Fibroblast of skin of right biceps (primary cell): ENCODE measurements at regions not wholly inside any gene's neighbourhood (a gene's known extent, or its start where the extent isn't known, plus 50 kb on each side); places are given as distances from the start of the nearest gene placed in this dataset.
A peak's percentile ranks its signal among the peaks of the same experiment; 100 is the strongest.
"Not testable (repeated sequence)": the region's sequence is repeated elsewhere in the genome, so short reads cannot be mapped to it uniquely, and the experiment has no call there.

Experiments
- DNase-seq: peaks from one replicate; pipeline ENCODE4 v3.0.0-alpha.2; 2013

DNA sequence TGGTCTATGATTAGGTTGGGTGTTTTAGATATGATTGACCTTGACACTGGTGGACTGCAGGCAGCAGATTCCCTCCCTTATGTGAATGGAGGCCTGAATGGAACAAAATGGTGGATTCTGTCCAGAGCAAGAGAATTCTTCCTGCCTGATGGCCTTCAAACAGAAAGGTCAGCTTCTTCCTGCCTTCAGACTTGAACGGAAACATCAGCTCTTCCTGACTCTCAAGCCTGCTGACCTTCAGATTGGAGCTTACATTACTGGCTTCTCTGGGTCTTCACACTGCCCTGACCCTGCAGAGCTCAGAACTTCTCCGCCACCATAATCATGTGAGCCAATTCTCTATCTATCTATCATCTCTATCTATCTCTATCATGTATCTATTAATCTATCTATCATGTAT is 111.6 kb downstream of the RAMP3 start:
- DNase-seq = no peak

- no peak for DNase-seq
These were observed 121.3 kb downstream of the RAMP3 start for GRCh38 chr7:45278763-45279398.

GRCh38 chr7:45289611-45290010 is 132.0 kb downstream of the RAMP3 start:
- DNase-seq = not testable (repeated sequence)

GRCh38 chr7:45290880-45291279 is 133.3 kb downstream of the RAMP3 start:
- no peak for DNase-seq

DNA sequence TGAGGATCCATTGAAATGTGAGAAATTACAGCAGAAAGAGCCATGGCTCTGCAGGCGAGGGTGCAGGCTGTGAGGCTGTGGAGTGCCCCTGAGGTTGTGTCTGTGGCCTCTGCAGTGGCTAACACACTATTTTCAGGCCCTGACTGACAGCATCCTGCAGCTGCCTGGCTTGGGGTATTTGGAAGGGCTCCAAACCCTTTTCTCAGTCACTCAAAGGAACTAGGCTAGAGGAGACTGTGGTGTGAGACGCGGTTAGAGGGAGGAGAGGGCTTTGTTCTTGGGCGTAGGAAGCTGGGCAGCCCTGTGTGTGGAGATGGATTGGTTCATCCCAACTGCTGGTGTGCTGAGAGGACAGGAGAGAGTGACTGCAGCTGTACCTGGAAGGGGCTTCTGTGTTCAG is 134.9 kb downstream of the RAMP3 start:
- DNase-seq = no peak

GRCh38 chr7:45293295-45293942 is 135.8 kb downstream of the RAMP3 start:
- DNase-seq = no peak

DNA sequence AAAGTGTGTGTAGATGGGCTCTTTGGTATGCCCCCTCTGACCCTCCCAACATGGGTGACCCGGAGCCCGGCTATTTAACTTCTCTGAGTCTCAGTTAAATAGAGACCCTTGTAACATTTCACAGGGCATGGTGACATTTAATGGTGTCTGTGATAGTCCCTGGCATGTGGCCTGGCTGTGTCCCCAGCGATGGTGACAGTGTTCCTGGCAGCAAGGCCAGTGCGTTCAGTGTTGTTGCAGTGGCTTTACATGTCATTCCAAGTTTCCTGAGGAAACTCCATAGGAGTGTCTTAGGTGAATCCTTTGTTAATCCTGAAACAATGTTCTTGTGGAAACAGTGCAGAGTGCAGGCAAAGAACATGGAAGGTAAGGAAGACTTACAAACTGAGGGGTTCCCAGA is 137.0 kb downstream of the RAMP3 start:
- DNase-seq = no peak

- DNase-seq = no peak
These were observed 137.6 kb downstream of the RAMP3 start for GRCh38 chr7:45295222-45295621.

DNA sequence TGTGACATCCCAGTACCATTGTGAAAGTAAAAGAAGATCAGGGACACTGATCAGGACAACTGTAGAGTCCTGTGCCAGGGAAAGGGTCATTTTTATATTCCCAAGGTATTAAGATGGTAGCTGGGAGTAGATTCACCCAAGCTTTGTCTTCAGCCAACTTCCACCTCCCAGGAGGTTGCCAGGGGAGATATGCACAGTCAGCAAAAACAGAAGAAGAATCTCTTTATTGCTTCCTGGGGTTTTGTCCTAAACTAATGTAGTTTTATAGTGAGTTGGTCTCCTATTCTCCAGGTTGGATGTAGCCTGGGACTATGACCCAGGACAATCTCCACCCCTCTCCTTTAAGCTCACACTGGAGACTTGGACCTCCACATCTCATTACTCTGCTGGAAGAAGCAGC is 139.2 kb downstream of the RAMP3 start:
- no peak for DNase-seq

GRCh38 chr7:45306752-45307305 is 149.2 kb downstream of the RAMP3 start:
- DNase-seq = no peak

DNA sequence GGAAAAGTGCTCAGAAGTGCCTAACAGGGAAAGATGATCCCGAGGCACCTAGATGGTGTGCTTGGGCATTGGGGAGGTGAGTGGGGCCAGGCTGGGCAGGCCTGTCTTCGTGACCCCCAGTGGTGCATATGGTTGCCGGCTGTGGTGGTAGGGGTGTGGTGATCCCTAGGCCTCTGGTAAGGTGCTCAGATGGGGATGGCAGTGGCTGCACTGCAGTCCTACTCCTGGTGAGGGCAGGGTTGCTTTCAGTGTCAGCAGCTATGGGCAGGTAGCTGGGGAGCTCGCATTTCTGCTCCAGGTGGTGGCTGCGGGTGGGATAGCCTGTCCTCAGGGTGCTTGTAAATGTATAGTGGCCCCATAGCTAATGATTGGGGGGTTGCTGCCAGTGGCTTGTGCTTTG is 154.0 kb downstream of the RAMP3 start:
- DNase-seq = no peak

DNA sequence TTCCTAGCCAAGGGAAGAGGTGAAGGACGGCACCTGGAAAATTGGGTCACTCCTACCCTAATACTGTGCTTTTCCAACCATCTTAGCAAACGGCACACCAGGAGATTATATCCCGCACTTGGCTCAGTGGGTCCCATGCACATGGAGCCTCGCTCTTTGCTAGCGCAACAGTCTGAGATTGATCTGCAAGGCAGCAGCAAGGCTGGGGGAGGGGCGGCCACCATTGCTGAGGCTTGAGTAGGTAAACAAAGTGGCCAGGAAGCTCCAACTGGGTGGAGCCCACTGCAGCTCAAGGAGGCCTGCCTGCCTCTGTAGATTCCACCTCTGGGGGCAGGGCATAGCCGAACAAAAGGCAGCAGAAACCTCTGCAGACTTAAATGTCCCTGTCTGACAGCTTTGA is 157.9 kb downstream of the RAMP3 start:
- not testable (repeated sequence) for DNase-seq

DNA sequence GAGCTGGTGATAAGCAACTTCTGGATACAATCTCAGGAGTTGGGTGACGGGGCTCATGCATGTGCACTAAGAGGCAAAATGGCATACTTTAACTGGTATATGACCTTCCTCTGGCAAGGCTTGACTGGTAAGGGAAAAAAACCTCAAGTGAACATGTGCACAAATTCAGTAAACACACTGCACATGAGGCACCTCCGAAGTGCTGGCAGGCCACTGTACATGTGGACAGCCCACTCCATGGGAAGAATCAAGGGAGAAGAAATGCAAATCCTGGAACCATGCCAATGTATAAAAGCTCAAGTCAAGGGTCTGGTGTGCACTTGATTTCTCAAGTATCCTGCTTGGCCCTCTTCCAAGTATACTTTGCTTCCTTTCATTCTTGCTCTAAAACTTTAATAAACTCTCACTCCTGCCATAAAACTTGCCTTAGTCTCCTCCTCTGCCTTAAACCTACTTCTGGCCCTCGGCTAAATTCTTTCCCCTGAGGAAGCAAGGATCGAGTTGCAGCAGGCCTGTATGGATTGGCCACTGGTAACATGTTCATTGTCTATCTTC is 167.2 kb downstream of the RAMP3 start:
- no peak for DNase-seq

- no peak for DNase-seq
These were observed 167.8 kb downstream of the RAMP3 start for GRCh38 chr7:45325378-45325777.

DNA sequence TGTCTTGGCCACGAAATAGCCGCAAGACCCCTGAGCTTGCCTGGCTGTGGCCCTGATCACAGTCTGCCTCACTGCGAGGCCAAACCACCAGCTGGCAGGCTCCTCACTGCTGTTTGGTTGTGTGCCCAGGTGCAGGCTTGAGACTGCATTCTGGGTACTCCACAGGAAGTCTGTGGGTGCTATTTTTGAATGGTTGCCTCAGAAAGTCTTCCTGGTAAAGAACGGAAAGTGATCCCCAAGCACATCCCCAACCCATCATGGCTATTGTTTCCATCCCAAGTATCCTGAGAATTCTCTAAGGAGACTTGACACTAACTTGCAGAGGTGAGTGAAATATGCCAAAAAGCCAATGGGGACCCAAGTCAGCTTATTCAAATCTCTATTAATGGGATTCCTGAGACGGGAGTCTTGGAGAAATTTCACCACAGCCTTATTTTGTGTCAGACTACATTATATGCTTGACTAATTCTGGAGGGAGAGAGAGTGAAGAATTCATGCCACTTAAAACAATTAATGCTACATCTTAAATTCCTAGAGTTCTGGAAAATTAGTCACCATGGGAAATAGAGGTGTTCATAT is 170.9 kb downstream of the RAMP3 start:
- DNase-seq = no peak

DNA sequence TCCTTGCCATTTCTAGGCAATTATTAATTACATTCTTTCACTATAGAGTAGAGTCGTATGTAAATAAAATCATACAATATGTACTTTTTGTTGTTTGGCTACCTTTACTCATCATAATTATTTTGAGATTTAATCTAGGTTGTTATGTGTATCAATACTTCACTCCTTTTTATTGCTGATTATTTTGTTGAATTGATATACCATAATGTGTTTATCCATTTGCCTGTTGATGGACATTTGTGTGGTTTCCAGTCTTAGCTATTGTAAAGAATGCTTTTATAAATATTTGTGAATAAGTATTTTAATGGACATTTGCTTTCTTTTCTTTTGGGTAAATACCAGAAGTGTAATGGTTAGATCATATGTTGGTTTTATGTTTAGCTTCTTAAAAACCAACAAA is 174.0 kb downstream of the RAMP3 start:
- DNase-seq = no peak

- DNase-seq = not testable (repeated sequence)
These were observed 177.4 kb downstream of the RAMP3 start for GRCh38 chr7:45335024-45335423.

GRCh38 chr7:45342236-45342635 is 184.6 kb downstream of the RAMP3 start:
- DNase-seq = no peak

DNA sequence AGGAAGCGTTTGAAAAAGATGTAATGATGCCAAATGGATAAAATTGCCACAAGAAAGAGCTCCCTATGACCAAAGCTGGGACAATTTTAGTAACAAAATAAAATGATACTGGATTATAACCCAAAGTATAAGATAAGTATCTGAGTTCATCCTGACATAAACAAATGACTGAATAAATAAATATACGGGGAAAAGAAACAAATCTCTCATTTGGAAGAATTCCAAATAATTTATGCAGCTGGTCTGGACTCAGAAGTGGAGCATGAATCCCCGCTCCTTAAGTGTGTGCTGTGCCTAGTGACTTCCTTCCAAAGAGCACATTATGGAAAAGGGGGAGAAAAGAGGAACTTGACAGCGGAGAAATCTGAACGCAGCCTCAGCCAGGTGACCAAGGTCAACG is 186.2 kb downstream of the RAMP3 start:
- no peak for DNase-seq

GRCh38 chr7:45347804-45348203 is 190.2 kb downstream of the RAMP3 start:
- DNase-seq = peak; percentile 53

GRCh38 chr7:45349090-45349489 is 191.5 kb downstream of the RAMP3 start:
- no peak for DNase-seq

GRCh38 chr7:45350896-45351295 is 193.3 kb downstream of the RAMP3 start:
- DNase-seq = no peak

- no peak for DNase-seq
These were observed 200.7 kb downstream of the RAMP3 start for GRCh38 chr7:45358287-45358686.

- no peak for DNase-seq
These were observed 201.7 kb downstream of the RAMP3 start for GRCh38 chr7:45359250-45359649.
